ENCODE measurements at regions not wholly inside any gene's neighbourhood (a gene's known extent, or its start where the extent isn't known, plus 50 kb on each side); places are given as distances from the start of the nearest gene placed in this dataset.

DNA sequence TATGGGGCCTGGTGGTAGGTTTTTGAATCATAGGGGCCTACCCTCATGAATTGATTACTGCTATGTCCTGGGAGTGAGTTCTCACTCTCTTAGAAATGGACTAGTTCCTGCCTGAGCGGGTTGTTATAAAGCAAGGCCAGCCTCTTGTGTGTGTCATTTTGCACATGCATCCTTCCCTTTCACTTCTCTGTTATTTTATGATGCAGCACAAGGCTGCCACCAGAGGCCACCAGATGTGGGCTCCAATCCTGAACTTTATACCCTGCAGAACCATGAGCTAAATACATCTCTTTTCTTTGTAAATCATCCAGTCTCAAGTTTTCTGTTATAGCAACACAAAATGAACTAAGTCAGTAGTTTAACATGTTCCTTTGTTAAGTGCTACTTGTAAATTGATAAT, 251.4 kb downstream of the BLID start:
- TF ChIP-seq, protein P1, sequence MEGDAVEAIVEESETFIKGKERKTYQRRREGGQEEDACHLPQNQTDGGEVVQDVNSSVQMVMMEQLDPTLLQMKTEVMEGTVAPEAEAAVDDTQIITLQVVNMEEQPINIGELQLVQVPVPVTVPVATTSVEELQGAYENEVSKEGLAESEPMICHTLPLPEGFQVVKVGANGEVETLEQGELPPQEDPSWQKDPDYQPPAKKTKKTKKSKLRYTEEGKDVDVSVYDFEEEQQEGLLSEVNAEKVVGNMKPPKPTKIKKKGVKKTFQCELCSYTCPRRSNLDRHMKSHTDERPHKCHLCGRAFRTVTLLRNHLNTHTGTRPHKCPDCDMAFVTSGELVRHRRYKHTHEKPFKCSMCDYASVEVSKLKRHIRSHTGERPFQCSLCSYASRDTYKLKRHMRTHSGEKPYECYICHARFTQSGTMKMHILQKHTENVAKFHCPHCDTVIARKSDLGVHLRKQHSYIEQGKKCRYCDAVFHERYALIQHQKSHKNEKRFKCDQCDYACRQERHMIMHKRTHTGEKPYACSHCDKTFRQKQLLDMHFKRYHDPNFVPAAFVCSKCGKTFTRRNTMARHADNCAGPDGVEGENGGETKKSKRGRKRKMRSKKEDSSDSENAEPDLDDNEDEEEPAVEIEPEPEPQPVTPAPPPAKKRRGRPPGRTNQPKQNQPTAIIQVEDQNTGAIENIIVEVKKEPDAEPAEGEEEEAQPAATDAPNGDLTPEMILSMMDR (CRISPR knock-in tag; IDR thresholded peaks at IDR 0.05), result peak; percentile 44
- TF ChIP-seq JUNB (CRISPR knock-in tag; IDR thresholded peaks at IDR 0.05; ENCODE audit: borderline replicate concordance) (no peak), SP1 (IDR thresholded peaks at IDR 0.05) (no peak), SP1 (CRISPR knock-in tag; IDR thresholded peaks at IDR 0.05) (no peak), EHMT2 (IDR thresholded peaks at IDR 0.05; ENCODE audit: borderline replicate concordance, low read depth, low read length) (no peak), NR1H2 (CRISPR knock-in tag; IDR thresholded peaks at IDR 0.05; ENCODE audit: borderline replicate concordance, low read depth) (no peak), KMT2B (CRISPR knock-in tag; IDR thresholded peaks at IDR 0.05) (no peak)
- TF ChIP-seq, protein P2, sequence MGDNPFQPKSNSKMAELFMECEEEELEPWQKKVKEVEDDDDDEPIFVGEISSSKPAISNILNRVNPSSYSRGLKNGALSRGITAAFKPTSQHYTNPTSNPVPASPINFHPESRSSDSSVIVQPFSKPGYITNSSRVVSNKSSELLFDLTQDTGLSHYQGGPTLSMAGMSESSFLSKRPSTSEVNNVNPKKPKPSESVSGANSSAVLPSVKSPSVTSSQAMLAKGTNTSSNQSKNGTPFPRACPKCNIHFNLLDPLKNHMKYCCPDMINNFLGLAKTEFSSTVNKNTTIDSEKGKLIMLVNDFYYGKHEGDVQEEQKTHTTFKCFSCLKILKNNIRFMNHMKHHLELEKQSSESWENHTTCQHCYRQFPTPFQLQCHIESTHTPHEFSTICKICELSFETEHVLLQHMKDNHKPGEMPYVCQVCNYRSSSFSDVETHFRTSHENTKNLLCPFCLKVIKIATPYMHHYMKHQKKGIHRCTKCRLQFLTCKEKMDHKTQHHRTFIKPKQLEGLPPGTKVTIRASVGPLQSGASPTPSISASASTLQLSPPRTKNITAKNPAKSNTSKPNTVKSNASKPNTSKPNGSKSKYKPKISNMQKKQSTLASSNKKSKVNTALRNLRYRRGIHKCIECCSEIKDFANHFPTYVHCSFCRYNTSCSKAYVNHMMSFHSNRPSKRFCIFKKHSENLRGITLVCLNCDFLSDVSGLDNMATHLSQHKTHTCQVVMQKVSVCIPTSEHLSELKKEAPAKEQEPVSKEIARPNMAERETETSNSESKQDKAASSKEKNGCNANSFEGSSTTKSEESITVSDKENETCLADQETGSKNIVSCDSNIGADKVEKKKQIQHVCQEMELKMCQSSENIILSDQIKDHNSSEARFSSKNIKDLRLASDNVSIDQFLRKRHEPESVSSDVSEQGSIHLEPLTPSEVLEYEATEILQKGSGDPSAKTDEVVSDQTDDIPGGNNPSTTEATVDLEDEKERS (CRISPR knock-in tag; IDR thresholded peaks at IDR 0.05), result no peak

All from HepG2 (cell line).